KMS-11 (cell line): ENCODE measurements at regions not wholly inside any gene's neighbourhood (a gene's known extent, or its start where the extent isn't known, plus 50 kb on each side); places are given as distances from the start of the nearest gene placed in this dataset.

ENCODE experiments used
- H2AFZ ChIP-seq: fragments of 200-600 bp; sonication (generic); 2 replicates; pipeline ENCODE4 v1.6.1; 2016; ENCODE audit warnings: antibody characterized with exemption, mixed run types, low read depth
- H3K27ac ChIP-seq: fragments of 200-600 bp; sonication (generic); 2 replicates; pipeline ENCODE4 v1.6.1; 2016; ENCODE audit warnings: mild to moderate bottlenecking, mixed run types
- H3K27me3 ChIP-seq: fragments of 200-600 bp; sonication (generic); 2 replicates; pipeline ENCODE4 v1.6.1; 2017; ENCODE audit warnings: mild to moderate bottlenecking, low read depth, mixed run types, moderate library complexity; ENCODE audit not compliant: insufficient read depth
- H3K36me3 ChIP-seq: fragments of 200-600 bp; sonication (generic); 2 replicates; pipeline ENCODE4 v1.6.1; 2017; ENCODE audit warnings: mild to moderate bottlenecking, mixed run types; ENCODE audit not compliant: insufficient read depth
- H3K4me1 ChIP-seq: fragments of 200-600 bp; sonication (generic); 2 replicates; pipeline ENCODE4 v1.6.1; 2016; ENCODE audit warnings: mild to moderate bottlenecking, low read depth, mixed run types; ENCODE audit not compliant: poor library complexity, severe bottlenecking
- H3K4me2 ChIP-seq: fragments of 200-600 bp; sonication (generic); 2 replicates; pipeline ENCODE4 v1.7.0; 2016; ENCODE audit warnings: mild to moderate bottlenecking, mixed run types
- H3K4me3 ChIP-seq: fragments of 200-600 bp; sonication (generic); IDR thresholded peaks from 2 replicates; pipeline ENCODE4 v1.6.1; 2017; ENCODE audit warnings: low read depth, low read length, mixed read lengths; ENCODE audit not compliant: insufficient read depth
- H3K79me2 ChIP-seq: fragments of 200-600 bp; sonication (generic); 2 replicates; pipeline ENCODE4 v1.6.1; 2016; ENCODE audit warnings: low read depth, mixed run types; ENCODE audit not compliant: insufficient read depth
- H3K9ac ChIP-seq: fragments of 200-600 bp; sonication (generic); 2 replicates; pipeline ENCODE4 v1.6.1; 2016; ENCODE audit warnings: mild to moderate bottlenecking, mixed run types
- H4K20me1 ChIP-seq: fragments of 200-600 bp; sonication (generic); 2 replicates; pipeline ENCODE4 v1.6.1; 2016; ENCODE audit warnings: mild to moderate bottlenecking, mixed run types; ENCODE audit not compliant: insufficient read depth
- CTCF ChIP-seq: fragments of 200-600 bp; sonication (generic); conservative IDR thresholded peaks from 2 replicates; pipeline ENCODE4 v1.6.1; 2017; ENCODE audit warnings: low read depth, mild to moderate bottlenecking, antibody characterized with exemption, low read length, moderate library complexity, mixed read lengths

- H3K4me1 ChIP-seq = peaks cover 19% of the 10 kb centered on the region
- no peaks in the 10 kb centered on the region for H3K36me3 ChIP-seq
- no peak overlapping the region for H3K4me2 ChIP-seq
Measured at GRCh38 chr2:234265206-234265605, 214.7 kb downstream of the SPP2 start.

DNA sequence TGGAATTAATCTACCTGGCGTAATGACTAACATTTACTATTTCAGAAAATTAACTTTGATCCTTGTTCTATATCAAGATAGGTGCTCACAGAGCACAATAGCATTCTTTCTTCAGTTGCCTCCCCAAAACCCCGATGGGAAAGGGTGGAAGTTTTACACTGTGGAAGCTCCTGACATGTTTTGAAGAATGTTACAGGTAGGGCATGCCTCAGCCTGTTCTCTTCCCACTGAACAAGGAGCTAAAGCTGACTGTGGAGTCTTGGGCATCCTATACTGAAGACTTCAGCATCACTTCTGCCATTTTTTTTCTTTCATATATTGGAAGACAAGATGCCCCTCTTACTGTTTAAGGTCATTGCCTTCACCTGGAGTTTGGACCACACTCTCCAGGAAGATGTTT lies 211.2 kb downstream of the SPP2 start:
- no peak for TF ChIP-seq CTCF
- no peak overlapping the region for H2AFZ ChIP-seq
- no peak overlapping the region for H3K9ac ChIP-seq
- H3K27ac ChIP-seq = no peak overlapping the region
- no peaks in the 10 kb centered on the region for H3K79me2 ChIP-seq
- H3K4me1 ChIP-seq = peaks cover 3% of the 10 kb centered on the region
- no peak overlapping the region for H3K4me2 ChIP-seq
- no peak overlapping the region for H3K4me3 ChIP-seq
- H4K20me1 ChIP-seq = no peaks in the 10 kb centered on the region
- no peaks in the 10 kb centered on the region for H3K27me3 ChIP-seq
- H3K36me3 ChIP-seq = no peaks in the 10 kb centered on the region

More at GRCh38 chr2:234265206-234265605, 214.7 kb downstream of the SPP2 start:
- no peaks in the 10 kb centered on the region for H3K27me3 ChIP-seq
- H4K20me1 ChIP-seq = no peaks in the 10 kb centered on the region
- TF ChIP-seq CTCF = no peak
- H3K79me2 ChIP-seq = no peaks in the 10 kb centered on the region
- no peak overlapping the region for H3K9ac ChIP-seq
- no peak overlapping the region for H3K4me3 ChIP-seq
- no peak overlapping the region for H2AFZ ChIP-seq
- H3K27ac ChIP-seq = no peak overlapping the region

- no peak overlapping the region for H3K4me3 ChIP-seq
- no peaks in the 10 kb centered on the region for H3K79me2 ChIP-seq
- H3K36me3 ChIP-seq = no peaks in the 10 kb centered on the region
- no peaks in the 10 kb centered on the region for H4K20me1 ChIP-seq
- H3K4me2 ChIP-seq = no peak overlapping the region
- H3K4me1 ChIP-seq = no peaks in the 10 kb centered on the region
- no peak overlapping the region for H3K27ac ChIP-seq
- no peak overlapping the region for H2AFZ ChIP-seq
- no peak for TF ChIP-seq CTCF
- no peak overlapping the region for H3K9ac ChIP-seq
- H3K27me3 ChIP-seq = no peaks in the 10 kb centered on the region
Measured at GRCh38 chr2:234259440-234259839, 208.9 kb downstream of the SPP2 start.

GRCh38 chr2:234258562-234259141 lies 208.2 kb downstream of the SPP2 start:
- no peak overlapping the region for H3K4me2 ChIP-seq
- no peak overlapping the region for H3K27ac ChIP-seq
- H3K36me3 ChIP-seq = no peaks in the 10 kb centered on the region
- H3K27me3 ChIP-seq = no peaks in the 10 kb centered on the region
- no peak for TF ChIP-seq CTCF
- H4K20me1 ChIP-seq = no peaks in the 10 kb centered on the region
- no peak overlapping the region for H3K4me3 ChIP-seq
- no peaks in the 10 kb centered on the region for H3K4me1 ChIP-seq
- H3K9ac ChIP-seq = no peak overlapping the region
- H2AFZ ChIP-seq = no peak overlapping the region
- no peaks in the 10 kb centered on the region for H3K79me2 ChIP-seq
